HepG2 (cell line): ENCODE measurements at regions not wholly inside any gene's neighbourhood (a gene's known extent, or its start where the extent isn't known, plus 50 kb on each side); places are given as distances from the start of the nearest gene placed in this dataset.

Source experiments
- ATAC-seq: fragments of 200-7000 bp; cut with Tn5 transposase; 3 replicates; pipeline ENCODE4 v1.9.1; 2020; ENCODE audit warnings: mild to moderate bottlenecking, moderate library complexity
- BruUV-seq: library from RNA; stranded (reverse); fragments of 400-500 nt; replicated peaks from 2 replicates; lab custom pipeline; 2021; lab: Mats Ljungman, UMichigan
- CTCF ChIA-PET: fragments of 300-600 bp; formaldehyde crosslinking; extraction: SDS; loops from one replicate; lab custom pipeline; 2021; ENCODE audit warnings: low total read pairs, inconsistent platforms, low intra/inter-chr PET ratio; lab: Yijun Ruan, JAX
- POLR2A ChIA-PET: fragments of 350-600 bp; sonication (Branson Sonifier 250); formaldehyde crosslinking; loops from one replicate; lab custom pipeline; 2020; ENCODE audit warnings: antibody characterized with exemption, inconsistent platforms; lab: Yijun Ruan, JAX
- DNase-seq: peaks from one replicate; pipeline ENCODE4 v3.0.0-alpha.2; 2015; ENCODE audit warnings: low spot score
- FAIRE-seq: peaks from 3 replicates; lab custom pipeline; 2011; peaks lifted over from hg19 to GRCh38; lab: Jason Lieb, UNC
- H2AFZ ChIP-seq: one replicate; pipeline ENCODE4 v1.6.1; 2011; ENCODE audit warnings: low read length, inconsistent platforms
- H3K27ac ChIP-seq: fragments of 300-600 bp; 3 replicates; pipeline ENCODE4 v1.8.0; 2011; ENCODE audit warnings: mixed run types, mild to moderate bottlenecking, mixed read lengths, low read length, inconsistent platforms; ENCODE audit not compliant: insufficient read depth; ENCODE audit errors: extremely low read length
- H3K27me3 ChIP-seq, 2 experiments: fragments of 200-600 bp in 1 of 2; 2 replicates in 1 of 2; 3 replicates in 1 of 2; pipeline versions ENCODE4 v1.6.0 to v1.8.0; 2011; ENCODE audit warnings: low read length in 2 of 2, mild to moderate bottlenecking in 2 of 2, moderate library complexity in 2 of 2, inconsistent platforms in 1 of 2; ENCODE audit not compliant: insufficient read depth in 2 of 2, control insufficient read depth in 1 of 2
- H3K36me3 ChIP-seq, 2 experiments: fragments of 200-600 bp in 1 of 2; replicated peaks in 1 of 2; 2 replicates in 1 of 2; 3 replicates in 1 of 2; pipeline versions ENCODE4 v1.5.1 to v1.8.0; 2011; ENCODE audit warnings: low read length in 2 of 2, inconsistent platforms in 1 of 2; ENCODE audit not compliant: insufficient read depth in 2 of 2, control insufficient read depth in 1 of 2
- H3K4me1 ChIP-seq: 2 replicates; pipeline ENCODE4 v1.5.1; 2012; ENCODE audit warnings: low read length, inconsistent platforms; ENCODE audit not compliant: insufficient read depth
- H3K4me2 ChIP-seq: 2 replicates; pipeline ENCODE4 v1.6.0; 2011; ENCODE audit warnings: low read depth, low read length, inconsistent platforms
- H3K4me3 ChIP-seq, 3 experiments: fragments of 200-600 bp in 1 of 3; sonication (generic), shearing (Covaris generic) in 1 of 3; replicated peaks in 1 of 3; 2 replicates each; pipeline ENCODE4 v1.5.1; 2011 to 2016; ENCODE audit warnings: low read length in 3 of 3, inconsistent platforms in 2 of 3, low read depth in 2 of 3, mild to moderate bottlenecking in 2 of 3, control low read depth in 1 of 3, mixed read lengths in 1 of 3; ENCODE audit not compliant: insufficient read depth in 1 of 3
- H3K79me2 ChIP-seq: one replicate; pipeline ENCODE4 v1.6.1; 2011; ENCODE audit warnings: low read length, inconsistent platforms; ENCODE audit not compliant: insufficient read depth
- H3K9ac ChIP-seq: 2 replicates; pipeline ENCODE4 v1.6.0; 2011; ENCODE audit warnings: mild to moderate bottlenecking, low read depth, low read length, inconsistent platforms; ENCODE audit not compliant: insufficient read depth
- H3K9me3 ChIP-seq: 2 replicates; pipeline ENCODE4 v1.5.1; 2012; ENCODE audit warnings: mild to moderate bottlenecking, low read length
- H4K20me1 ChIP-seq: 2 replicates; pipeline ENCODE4 v1.6.0; 2011; ENCODE audit warnings: inconsistent platforms, mild to moderate bottlenecking, low read length, moderate library complexity; ENCODE audit not compliant: insufficient read depth
- CBX1 ChIP-seq: IDR thresholded peaks from one replicate; pipeline ENCODE4 v1.6.1; 2016; ENCODE audit warnings: antibody characterized with exemption, low read depth
- HMG20A ChIP-seq: IDR thresholded peaks from 2 replicates; pipeline ENCODE4 v1.6.1; 2016; ENCODE audit warnings: borderline replicate concordance
- HMGA1 ChIP-seq: sonication (generic); formaldehyde crosslinking; conservative IDR thresholded peaks from 2 replicates; pipeline ENCODE4 v1.4.0; 2020; ENCODE audit warnings: missing genetic modification reagents
- NR0B2 ChIP-seq: sonication (generic); formaldehyde crosslinking; IDR thresholded peaks from 2 replicates; pipeline ENCODE4 v1.4.0; 2020; ENCODE audit warnings: mild to moderate bottlenecking, missing genetic modification reagents
- PLRG1 ChIP-seq: fragments of 450-650 bp; conservative IDR thresholded peaks from 2 replicates; pipeline ENCODE4 v1.6.1; 2016
- RBFOX2 ChIP-seq: fragments of 200-400 bp; formaldehyde crosslinking; IDR thresholded peaks from 2 replicates; pipeline ENCODE4 v1.6.1; 2017; ENCODE audit warnings: low read depth, mild to moderate bottlenecking, low read length
- ZBTB7A ChIP-seq: sonication (generic); formaldehyde crosslinking; IDR thresholded peaks from 2 replicates; pipeline ENCODE4 v1.8.0; 2022; ENCODE audit warnings: mild to moderate bottlenecking, missing genetic modification reagents
- ZNF451 ChIP-seq: sonication (generic); formaldehyde crosslinking; IDR thresholded peaks from 2 replicates; pipeline ENCODE4 v1.5.0; 2020; ENCODE audit warnings: mild to moderate bottlenecking, missing genetic modification reagents
- ZNF510 ChIP-seq: sonication (generic); formaldehyde crosslinking; IDR thresholded peaks from 2 replicates; pipeline ENCODE4 v1.4.0; 2020; ENCODE audit warnings: low read depth, mild to moderate bottlenecking, missing genetic modification reagents
- ZNF550 ChIP-seq: sonication (generic); formaldehyde crosslinking; IDR thresholded peaks from 2 replicates; pipeline ENCODE4 v1.4.0; 2020; ENCODE audit warnings: mild to moderate bottlenecking, missing genetic modification reagents, borderline replicate concordance
- ZSCAN20 ChIP-seq: sonication (generic); formaldehyde crosslinking; IDR thresholded peaks from 2 replicates; pipeline ENCODE4 v1.4.0; 2020; ENCODE audit warnings: missing genetic modification reagents, mild to moderate bottlenecking, borderline replicate concordance
- WGBS: methylation state at CpG from one replicate; pipeline ENCODE4 v1.1.6; 2017; ENCODE audit warnings: low lambda C conversion rate; 5-methylcytosine and 5-hydroxymethylcytosine counted together
- in situ Hi-C: cut with HindIII; loops from 2 replicates; pipeline ENCODE4 v1.10.0; 2017; ENCODE audit warnings: low pct_unique_long_range_greater_than_20kb; ENCODE audit not compliant: extremely low pct_ligation_motif_present
- intact Hi-C: fragments of 100-400 bp; cut with micrococcal nuclease; formaldehyde crosslinking; loops from one replicate; pipeline ENCODE4 v1.10.0; 2022; ENCODE audit not compliant: unreplicated experiment
- TF ChIP-seq, protein P1 (sequence below): sonication (generic); formaldehyde crosslinking; IDR thresholded peaks from 2 replicates; pipeline ENCODE4 v1.8.0; 2022; ENCODE audit warnings: missing genetic modification reagents, mild to moderate bottlenecking, moderate library complexity, borderline replicate concordance
- TF ChIP-seq, protein P2 (sequence below): sonication (generic); formaldehyde crosslinking; conservative IDR thresholded peaks from 2 replicates; pipeline ENCODE4 v1.4.0; 2020; ENCODE audit warnings: missing genetic modification reagents

- TF ChIP-seq, protein P1, sequence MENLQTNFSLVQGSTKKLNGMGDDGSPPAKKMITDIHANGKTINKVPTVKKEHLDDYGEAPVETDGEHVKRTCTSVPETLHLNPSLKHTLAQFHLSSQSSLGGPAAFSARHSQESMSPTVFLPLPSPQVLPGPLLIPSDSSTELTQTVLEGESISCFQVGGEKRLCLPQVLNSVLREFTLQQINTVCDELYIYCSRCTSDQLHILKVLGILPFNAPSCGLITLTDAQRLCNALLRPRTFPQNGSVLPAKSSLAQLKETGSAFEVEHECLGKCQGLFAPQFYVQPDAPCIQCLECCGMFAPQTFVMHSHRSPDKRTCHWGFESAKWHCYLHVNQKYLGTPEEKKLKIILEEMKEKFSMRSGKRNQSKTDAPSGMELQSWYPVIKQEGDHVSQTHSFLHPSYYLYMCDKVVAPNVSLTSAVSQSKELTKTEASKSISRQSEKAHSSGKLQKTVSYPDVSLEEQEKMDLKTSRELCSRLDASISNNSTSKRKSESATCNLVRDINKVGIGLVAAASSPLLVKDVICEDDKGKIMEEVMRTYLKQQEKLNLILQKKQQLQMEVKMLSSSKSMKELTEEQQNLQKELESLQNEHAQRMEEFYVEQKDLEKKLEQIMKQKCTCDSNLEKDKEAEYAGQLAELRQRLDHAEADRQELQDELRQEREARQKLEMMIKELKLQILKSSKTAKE (CRISPR knock-in tag): no peak
- TF ChIP-seq PLRG1 (no peak), HMGA1 (no peak)
- TF ChIP-seq, all 625 proteins: peak for 0
Measured at GRCh38 chr12:78695749-78696148, 168.8 kb upstream of the SYT1 start (continued).

GRCh38 chr12:78696267-78696666 is 168.3 kb upstream of the SYT1 start:
- no peaks in the 10 kb centered on the region for H3K79me2 ChIP-seq
- H3K9ac ChIP-seq: no peak overlapping the region
- CTCF ChIA-PET: no interaction called here
- no peak overlapping the region for H3K27ac ChIP-seq
- in situ Hi-C loops (no loop called here), intact Hi-C loops (no loop called here)
- FAIRE-seq: no peak
- BruUV-seq: no TSS peak
- H2AFZ ChIP-seq: no peak overlapping the region
- H4K20me1 ChIP-seq: no peaks in the 10 kb centered on the region
- H3K4me2 ChIP-seq: no peak overlapping the region
- TF ChIP-seq ZSCAN20 (CRISPR knock-in tag) (no peak), ZNF510 (CRISPR knock-in tag) (no peak), NR0B2 (CRISPR knock-in tag) (no peak), RBFOX2 (no peak), CBX1 (no peak), HMG20A (CRISPR knock-in tag) (no peak), ZBTB7A (CRISPR knock-in tag) (no peak), ZNF550 (CRISPR knock-in tag) (no peak), ZNF451 (CRISPR knock-in tag) (no peak)
- TF ChIP-seq, protein P2, sequence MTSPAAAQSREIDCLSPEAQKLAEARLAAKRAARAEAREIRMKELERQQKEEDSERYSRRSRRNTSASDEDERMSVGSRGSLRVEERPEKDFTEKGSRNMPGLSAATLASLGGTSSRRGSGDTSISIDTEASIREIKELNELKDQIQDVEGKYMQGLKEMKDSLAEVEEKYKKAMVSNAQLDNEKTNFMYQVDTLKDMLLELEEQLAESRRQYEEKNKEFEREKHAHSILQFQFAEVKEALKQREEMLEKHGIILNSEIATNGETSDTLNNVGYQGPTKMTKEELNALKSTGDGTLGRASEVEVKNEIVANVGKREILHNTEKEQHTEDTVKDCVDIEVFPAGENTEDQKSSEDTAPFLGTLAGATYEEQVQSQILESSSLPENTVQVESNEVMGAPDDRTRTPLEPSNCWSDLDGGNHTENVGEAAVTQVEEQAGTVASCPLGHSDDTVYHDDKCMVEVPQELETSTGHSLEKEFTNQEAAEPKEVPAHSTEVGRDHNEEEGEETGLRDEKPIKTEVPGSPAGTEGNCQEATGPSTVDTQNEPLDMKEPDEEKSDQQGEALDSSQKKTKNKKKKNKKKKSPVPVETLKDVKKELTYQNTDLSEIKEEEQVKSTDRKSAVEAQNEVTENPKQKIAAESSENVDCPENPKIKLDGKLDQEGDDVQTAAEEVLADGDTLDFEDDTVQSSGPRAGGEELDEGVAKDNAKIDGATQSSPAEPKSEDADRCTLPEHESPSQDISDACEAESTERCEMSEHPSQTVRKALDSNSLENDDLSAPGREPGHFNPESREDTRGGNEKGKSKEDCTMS: no peak
- H3K9me3 ChIP-seq: no peaks in the 10 kb centered on the region
- POLR2A ChIA-PET: no interaction called here
- no peak overlapping the region for H3K4me3 ChIP-seq
- WGBS: 0% methylated on average over 2 of the region's 2 CpGs
- H3K27me3 ChIP-seq: no peaks in the 10 kb centered on the region
- no peak for ATAC-seq
- no peaks in the 10 kb centered on the region for H3K36me3 ChIP-seq
- H3K4me1 ChIP-seq: no peaks in the 10 kb centered on the region
- DNase-seq: no peak
